GM12892 (cell line): ENCODE measurements at regions not wholly inside any gene's neighbourhood (a gene's known extent, or its start where the extent isn't known, plus 50 kb on each side); places are given as distances from the start of the nearest gene placed in this dataset.

ENCODE experiments used
- DNase-seq: peaks from one replicate; pipeline ENCODE4 v3.0.0; 2011; ENCODE audit not compliant: insufficient read length
- FAIRE-seq: peaks from 2 replicates; lab custom pipeline; 2011; peaks lifted over from hg19 to GRCh38; lab: Jason Lieb, UNC
- POLR2A ChIP-seq: IDR thresholded peaks from 2 replicates; pipeline ENCODE4 v1.6.1; 2011; ENCODE audit warnings: low read depth, low read length, control low read depth
- POLR2AphosphoS5 ChIP-seq: IDR thresholded peaks from 2 replicates; pipeline ENCODE4 v1.6.1; 2011; ENCODE audit warnings: low read depth, low read length, control low read depth
- TAF1 ChIP-seq: IDR thresholded peaks from 2 replicates; pipeline ENCODE4 v1.6.1; 2011; ENCODE audit warnings: low read depth, mild to moderate bottlenecking, control low read depth, low read length, borderline replicate concordance

- FAIRE-seq (no peak), DNase-seq (no peak)
- TF ChIP-seq POLR2AphosphoS5 = no peak
- TF ChIP-seq TAF1 = no peak
- TF ChIP-seq POLR2A = no peak
Measured at GRCh38 chr5:92594031-92594430, 987.0 kb downstream of the NR2F1-AS1 start.

- FAIRE-seq = no peak
- TF ChIP-seq TAF1 (no peak), POLR2A (no peak), POLR2AphosphoS5 (no peak)
- no peak for DNase-seq
Measured at GRCh38 chr5:92588876-92589275, 992.1 kb downstream of the NR2F1-AS1 start.

- TF ChIP-seq POLR2AphosphoS5 = no peak
- TF ChIP-seq POLR2A = no peak
- no peak for TF ChIP-seq TAF1
- FAIRE-seq (no peak), DNase-seq (no peak)
Measured at GRCh38 chr5:92581690-92582089, 999.3 kb downstream of the NR2F1-AS1 start.

DNA sequence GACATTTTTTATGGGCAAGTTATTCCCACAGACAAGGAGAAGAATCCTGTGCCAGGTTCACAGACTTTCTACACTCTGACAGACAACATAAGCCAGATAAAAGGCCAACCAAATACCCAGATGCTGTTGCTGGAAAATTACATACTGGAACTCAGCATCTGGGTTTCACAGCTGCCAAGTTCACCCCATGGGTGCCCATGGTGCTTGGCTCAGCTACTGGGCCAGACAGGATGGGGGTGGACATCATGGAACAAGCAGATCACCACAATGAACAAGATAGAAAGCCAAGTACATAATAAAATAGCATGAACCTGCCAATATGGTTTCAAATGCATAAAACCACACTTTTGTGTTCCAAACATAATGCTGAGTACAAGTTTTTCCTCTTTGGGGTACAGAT lies 999.8 kb downstream of the NR2F1-AS1 start:
- TF ChIP-seq POLR2AphosphoS5 = no peak
- no peak for TF ChIP-seq POLR2A
- TF ChIP-seq TAF1 = no peak
- FAIRE-seq = no peak
- DNase-seq = no peak

GRCh38 chr5:92580814-92581213 lies 1000.2 kb downstream of the NR2F1-AS1 start:
- DNase-seq (no peak), FAIRE-seq (no peak)
- TF ChIP-seq POLR2AphosphoS5 = no peak
- TF ChIP-seq TAF1 = no peak
- no peak for TF ChIP-seq POLR2A

DNA sequence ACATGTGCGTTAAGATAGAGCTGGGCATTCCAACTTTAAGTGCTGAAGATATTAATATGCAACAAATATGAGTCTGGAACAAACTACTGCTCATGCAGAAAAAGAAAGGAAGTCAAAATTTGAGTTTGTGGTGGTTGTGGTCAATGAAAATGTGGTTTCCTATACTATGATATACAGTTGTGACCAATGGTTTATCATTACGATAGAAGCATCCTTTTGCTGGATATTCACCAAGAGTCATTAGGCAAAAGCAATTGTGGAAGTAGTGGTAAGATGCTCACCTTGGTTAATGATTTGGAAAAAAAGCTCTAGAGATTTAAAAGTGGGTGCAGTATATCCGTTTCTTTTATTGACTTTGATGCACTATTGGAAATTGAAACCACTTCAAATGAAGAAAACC lies 1007.0 kb downstream of the NR2F1-AS1 start:
- TF ChIP-seq POLR2A (no peak), POLR2AphosphoS5 (no peak), TAF1 (no peak)
- FAIRE-seq = no peak

GRCh38 chr5:92568522-92568921 lies 1012.5 kb downstream of the NR2F1-AS1 start:
- DNase-seq (no peak), FAIRE-seq (no peak)
- TF ChIP-seq TAF1 = no peak
- TF ChIP-seq POLR2A = no peak
- TF ChIP-seq POLR2AphosphoS5 = no peak

More for the DNA sequence above, 1007.0 kb downstream of the NR2F1-AS1 start:
- DNase-seq = no peak

GRCh38 chr5:92567831-92568450 lies 1013.1 kb downstream of the NR2F1-AS1 start:
- DNase-seq (no peak), FAIRE-seq (no peak)
- TF ChIP-seq TAF1 (no peak), POLR2AphosphoS5 (no peak), POLR2A (no peak)

DNA sequence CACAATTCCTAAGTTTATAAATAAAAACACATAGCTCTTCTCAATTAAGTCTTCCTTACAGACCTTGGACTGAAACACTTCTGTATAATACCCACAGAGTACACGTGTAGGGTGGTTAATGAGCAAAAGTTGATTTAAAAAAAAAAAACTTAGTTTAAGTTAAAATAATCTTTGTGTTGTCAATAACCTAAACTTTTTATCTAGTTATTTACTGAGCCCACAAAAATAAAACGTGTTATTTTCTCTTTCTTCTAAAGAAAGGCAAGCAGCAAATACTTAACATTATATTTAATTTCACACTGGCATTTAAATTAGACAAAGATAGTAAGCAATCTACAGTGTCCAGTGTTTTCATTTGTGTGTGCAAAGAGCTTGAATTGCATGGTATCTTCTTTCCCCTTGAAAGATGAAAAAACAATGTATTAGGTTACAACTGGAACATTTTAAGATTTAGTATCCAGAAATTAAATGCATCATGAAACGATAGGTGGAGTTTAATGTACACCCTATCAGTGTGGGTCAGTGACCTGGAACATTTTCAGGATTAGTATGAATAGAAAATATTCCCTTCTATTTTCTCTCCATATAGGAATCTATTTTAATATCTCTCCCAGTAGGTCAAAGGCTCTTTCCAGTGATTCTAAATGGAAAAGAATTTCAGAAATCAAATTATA lies 1014.8 kb downstream of the NR2F1-AS1 start:
- DNase-seq (no peak), FAIRE-seq (no peak)
- no peak for TF ChIP-seq POLR2A
- no peak for TF ChIP-seq POLR2AphosphoS5
- TF ChIP-seq TAF1 = no peak

DNA sequence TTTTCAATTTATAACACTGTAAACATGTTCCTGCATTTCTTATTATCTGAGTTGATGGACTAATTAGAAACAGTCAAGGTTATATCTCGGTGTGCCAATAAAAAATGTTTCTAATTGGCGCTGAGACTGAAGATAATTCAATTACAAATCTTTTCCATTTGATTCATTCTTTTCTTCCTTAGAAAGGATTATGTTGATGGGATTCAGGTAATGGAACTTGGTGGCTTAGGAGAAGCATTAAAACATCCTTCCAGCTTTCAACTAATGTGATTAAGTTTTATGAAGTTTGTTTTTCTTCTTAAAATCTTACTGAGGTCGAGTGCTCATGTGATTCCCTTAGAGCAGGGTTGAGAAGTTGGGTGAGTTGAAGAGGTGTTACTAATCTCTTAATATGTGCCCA lies 1015.3 kb downstream of the NR2F1-AS1 start:
- DNase-seq (no peak), FAIRE-seq (no peak)
- TF ChIP-seq POLR2A = no peak

- DNase-seq = no peak
- FAIRE-seq = no peak
- TF ChIP-seq POLR2AphosphoS5 (no peak), TAF1 (no peak), POLR2A (no peak)
Measured at GRCh38 chr5:92562065-92562464, 1019.0 kb downstream of the NR2F1-AS1 start.

- no peak for DNase-seq
- TF ChIP-seq POLR2A = no peak
- TF ChIP-seq POLR2AphosphoS5 = no peak
- FAIRE-seq = no peak
Measured at GRCh38 chr5:92561411-92561959, 1019.5 kb downstream of the NR2F1-AS1 start.
